Neural cell (in vitro differentiated cells): ENCODE measurements at regions not wholly inside any gene's neighbourhood (a gene's known extent, or its start where the extent isn't known, plus 50 kb on each side); places are given as distances from the start of the nearest gene placed in this dataset.
A peak's percentile ranks its signal among the peaks of the same experiment; 100 is the strongest.

Experiments used
- H2AFZ ChIP-seq: fragments of 200-600, 300-800 bp; sonication (generic), shearing (Covaris generic); 2 replicates; pipeline ENCODE4 v1.6.0; 2014; ENCODE audit warnings: low read depth, mild to moderate bottlenecking, antibody characterized with exemption, low read length, moderate library complexity
- H3F3A ChIP-seq: fragments of 200-600 bp; shearing (Covaris generic); 2 replicates; pipeline ENCODE4 v1.6.1; 2016; ENCODE audit warnings: mild to moderate bottlenecking, moderate library complexity, mixed read lengths, antibody characterized with exemption, low read length; ENCODE audit not compliant: insufficient read depth, poor library complexity, severe bottlenecking
- H3K27ac ChIP-seq: fragments of 200-600, 300-800 bp; sonication (generic), shearing (Covaris generic); 2 replicates; pipeline ENCODE4 v1.5.1; 2014; ENCODE audit warnings: mild to moderate bottlenecking, low read length, moderate library complexity
- H3K27me3 ChIP-seq: fragments of 300-800, 200-600 bp; sonication (generic), shearing (Covaris generic); 2 replicates; pipeline ENCODE4 v1.6.0; 2014; ENCODE audit warnings: mild to moderate bottlenecking, low read depth, low read length, moderate library complexity; ENCODE audit not compliant: insufficient read depth
- H3K36me3 ChIP-seq: fragments of 300-800, 200-600 bp; sonication (generic), shearing (Covaris generic); 2 replicates; pipeline ENCODE4 v1.5.1; 2014; ENCODE audit warnings: mild to moderate bottlenecking, antibody characterized with exemption, low read length, moderate library complexity; ENCODE audit not compliant: insufficient read depth
- H3K4me2 ChIP-seq: fragments of 300-800, 200-600 bp; sonication (generic), shearing (Covaris generic); 2 replicates; pipeline ENCODE4 v1.6.0; 2014; ENCODE audit warnings: mild to moderate bottlenecking, low read length
- H3K4me3 ChIP-seq: fragments of 300-800, 200-600 bp; sonication (generic), shearing (Covaris generic); 2 replicates; pipeline ENCODE4 v1.5.1; 2014; ENCODE audit warnings: mild to moderate bottlenecking, low read length, moderate library complexity
- H3K79me2 ChIP-seq: fragments of 200-600 bp; shearing (Covaris generic); replicated peaks from 2 replicates; pipeline ENCODE4 v1.6.0; 2014; ENCODE audit warnings: mild to moderate bottlenecking, low read length, moderate library complexity; ENCODE audit not compliant: insufficient read depth
- H3K9ac ChIP-seq: fragments of 300-800, 200-600 bp; sonication (generic), shearing (Covaris generic); 2 replicates; pipeline ENCODE4 v1.6.1; 2016; ENCODE audit warnings: mild to moderate bottlenecking, low read length, mixed read lengths
- H3K9me2 ChIP-seq: fragments of 200-600 bp; shearing (Covaris generic); 2 replicates; pipeline ENCODE4 v1.6.1; 2016; ENCODE audit warnings: mild to moderate bottlenecking, low read length, mixed read lengths; ENCODE audit not compliant: insufficient read depth
- H3K9me3 ChIP-seq: fragments of 200-600, 300-800 bp; sonication (generic), shearing (Covaris generic); 2 replicates; pipeline ENCODE4 v1.6.1; 2016; ENCODE audit warnings: mild to moderate bottlenecking, mixed run types, low read length, moderate library complexity, mixed read lengths
- H4K20me1 ChIP-seq: fragments of 200-600 bp; shearing (Covaris generic); 2 replicates; pipeline ENCODE4 v1.6.1; 2016; ENCODE audit warnings: mild to moderate bottlenecking, mixed run types; ENCODE audit not compliant: insufficient read depth
- CTCF ChIP-seq: fragments of 450-650 bp; IDR thresholded peaks from 2 replicates; pipeline ENCODE4 v1.5.1; 2014; ENCODE audit warnings: antibody characterized with exemption, mild to moderate bottlenecking, moderate library complexity; ENCODE audit not compliant: poor library complexity, severe bottlenecking
- EP300 ChIP-seq: fragments of 450-650 bp; conservative IDR thresholded peaks from 2 replicates; pipeline ENCODE4 v1.6.1; 2014; ENCODE audit warnings: antibody characterized with exemption, mild to moderate bottlenecking, moderate library complexity; ENCODE audit not compliant: poor library complexity, severe bottlenecking
- EZH2 ChIP-seq: fragments of 200-600, 300-800 bp; shearing (Covaris generic), sonication (generic); IDR thresholded peaks from 2 replicates; pipeline ENCODE4 v1.6.1; 2014; ENCODE audit warnings: antibody characterized with exemption, low read length, borderline replicate concordance, mild to moderate bottlenecking; ENCODE audit not compliant: insufficient read depth, poor library complexity, severe bottlenecking
- MXI1 ChIP-seq: fragments of 450-650 bp; conservative IDR thresholded peaks from 2 replicates; pipeline ENCODE4 v1.6.1; 2014; ENCODE audit warnings: antibody characterized with exemption, mild to moderate bottlenecking; ENCODE audit not compliant: poor library complexity, severe bottlenecking
- POLR2AphosphoS5 ChIP-seq: IDR thresholded peaks from 2 replicates; pipeline ENCODE4 v1.6.1; 2012
- RAD21 ChIP-seq: fragments of 450-650 bp; conservative IDR thresholded peaks from 2 replicates; pipeline ENCODE4 v1.6.1; 2014; ENCODE audit warnings: antibody characterized with exemption, mild to moderate bottlenecking, moderate library complexity
- SMC3 ChIP-seq: fragments of 450-650 bp; conservative IDR thresholded peaks from 2 replicates; pipeline ENCODE4 v1.6.1; 2014; ENCODE audit warnings: antibody characterized with exemption, mild to moderate bottlenecking, moderate library complexity; ENCODE audit not compliant: poor library complexity
- TAF1 ChIP-seq: IDR thresholded peaks from 2 replicates; pipeline ENCODE4 v1.6.1; 2012; ENCODE audit warnings: low read depth
- TF ChIP-seq, protein P1 (sequence below): IDR thresholded peaks from 2 replicates; pipeline ENCODE4 v1.6.1; 2012; ENCODE audit warnings: borderline replicate concordance

DNA sequence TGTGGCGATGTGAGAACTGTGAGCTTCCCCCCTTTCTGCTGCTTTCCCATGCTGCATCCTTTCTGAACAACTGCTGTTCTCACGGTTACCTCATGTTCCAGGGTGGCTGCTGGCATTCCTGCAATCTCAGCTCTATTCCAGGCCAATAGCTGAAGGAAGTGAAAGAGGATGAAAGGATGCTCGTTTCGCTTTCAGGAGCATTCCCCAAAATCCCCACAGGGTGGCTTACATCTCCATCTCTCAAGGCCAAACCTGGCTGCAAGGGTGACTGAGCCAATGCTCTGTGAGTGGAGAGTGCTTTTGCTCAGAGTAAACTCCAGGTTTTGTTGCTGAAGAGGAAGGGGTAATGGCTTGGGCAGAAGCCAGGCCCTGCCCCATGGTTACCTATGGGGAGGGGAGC is 848.2 kb downstream of the BRD1 start:
- Histone ChIP-seq H3K4me3 (no peak overlapping the region), H3K36me3 (no peaks in the 10 kb centered on the region), H3K9me2 (no peaks in the 10 kb centered on the region), H4K20me1 (no peaks in the 10 kb centered on the region), H3F3A (no peaks in the 10 kb centered on the region), H3K9ac (no peak overlapping the region), H3K27me3 (no peaks in the 10 kb centered on the region), H3K79me2 (no peaks in the 10 kb centered on the region), H2AFZ (no peak overlapping the region), H3K4me2 (no peak overlapping the region), H3K9me3 (no peaks in the 10 kb centered on the region), H3K27ac (no peak overlapping the region)
- TF ChIP-seq TAF1 (no peak), CTCF (no peak), MXI1 (no peak), EP300 (no peak), SMC3 (peak; percentile 22), EZH2 (no peak), POLR2AphosphoS5 (no peak), RAD21 (peak; percentile 10)
- TF ChIP-seq, protein P1, sequence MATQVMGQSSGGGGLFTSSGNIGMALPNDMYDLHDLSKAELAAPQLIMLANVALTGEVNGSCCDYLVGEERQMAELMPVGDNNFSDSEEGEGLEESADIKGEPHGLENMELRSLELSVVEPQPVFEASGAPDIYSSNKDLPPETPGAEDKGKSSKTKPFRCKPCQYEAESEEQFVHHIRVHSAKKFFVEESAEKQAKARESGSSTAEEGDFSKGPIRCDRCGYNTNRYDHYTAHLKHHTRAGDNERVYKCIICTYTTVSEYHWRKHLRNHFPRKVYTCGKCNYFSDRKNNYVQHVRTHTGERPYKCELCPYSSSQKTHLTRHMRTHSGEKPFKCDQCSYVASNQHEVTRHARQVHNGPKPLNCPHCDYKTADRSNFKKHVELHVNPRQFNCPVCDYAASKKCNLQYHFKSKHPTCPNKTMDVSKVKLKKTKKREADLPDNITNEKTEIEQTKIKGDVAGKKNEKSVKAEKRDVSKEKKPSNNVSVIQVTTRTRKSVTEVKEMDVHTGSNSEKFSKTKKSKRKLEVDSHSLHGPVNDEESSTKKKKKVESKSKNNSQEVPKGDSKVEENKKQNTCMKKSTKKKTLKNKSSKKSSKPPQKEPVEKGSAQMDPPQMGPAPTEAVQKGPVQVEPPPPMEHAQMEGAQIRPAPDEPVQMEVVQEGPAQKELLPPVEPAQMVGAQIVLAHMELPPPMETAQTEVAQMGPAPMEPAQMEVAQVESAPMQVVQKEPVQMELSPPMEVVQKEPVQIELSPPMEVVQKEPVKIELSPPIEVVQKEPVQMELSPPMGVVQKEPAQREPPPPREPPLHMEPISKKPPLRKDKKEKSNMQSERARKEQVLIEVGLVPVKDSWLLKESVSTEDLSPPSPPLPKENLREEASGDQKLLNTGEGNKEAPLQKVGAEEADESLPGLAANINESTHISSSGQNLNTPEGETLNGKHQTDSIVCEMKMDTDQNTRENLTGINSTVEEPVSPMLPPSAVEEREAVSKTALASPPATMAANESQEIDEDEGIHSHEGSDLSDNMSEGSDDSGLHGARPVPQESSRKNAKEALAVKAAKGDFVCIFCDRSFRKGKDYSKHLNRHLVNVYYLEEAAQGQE, result no peak

GRCh38 chr22:48976556-48977535 is 850.8 kb downstream of the BRD1 start:
- H2AFZ ChIP-seq, result no peak overlapping the region
- H3F3A ChIP-seq, result no peaks in the 10 kb centered on the region
- no peaks in the 10 kb centered on the region for H4K20me1 ChIP-seq
- TF ChIP-seq, protein P1, result no peak
- TF ChIP-seq EP300 (no peak), TAF1 (no peak), EZH2 (no peak), RAD21 (no peak), CTCF (no peak), MXI1 (no peak), POLR2AphosphoS5 (no peak), SMC3 (no peak)
- no peak overlapping the region for H3K9ac ChIP-seq
- no peaks in the 10 kb centered on the region for H3K79me2 ChIP-seq
- no peaks in the 10 kb centered on the region for H3K27me3 ChIP-seq
- H3K36me3 ChIP-seq, result no peaks in the 10 kb centered on the region
- H3K27ac ChIP-seq, result no peak overlapping the region
- H3K4me3 ChIP-seq, result no peak overlapping the region
- H3K9me3 ChIP-seq, result no peaks in the 10 kb centered on the region
- H3K4me2 ChIP-seq, result no peak overlapping the region
- H3K9me2 ChIP-seq, result no peaks in the 10 kb centered on the region
